ENCODE measurements at regions not wholly inside any gene's neighbourhood (a gene's known extent, or its start where the extent isn't known, plus 50 kb on each side); places are given as distances from the start of the nearest gene placed in this dataset.

DNA sequence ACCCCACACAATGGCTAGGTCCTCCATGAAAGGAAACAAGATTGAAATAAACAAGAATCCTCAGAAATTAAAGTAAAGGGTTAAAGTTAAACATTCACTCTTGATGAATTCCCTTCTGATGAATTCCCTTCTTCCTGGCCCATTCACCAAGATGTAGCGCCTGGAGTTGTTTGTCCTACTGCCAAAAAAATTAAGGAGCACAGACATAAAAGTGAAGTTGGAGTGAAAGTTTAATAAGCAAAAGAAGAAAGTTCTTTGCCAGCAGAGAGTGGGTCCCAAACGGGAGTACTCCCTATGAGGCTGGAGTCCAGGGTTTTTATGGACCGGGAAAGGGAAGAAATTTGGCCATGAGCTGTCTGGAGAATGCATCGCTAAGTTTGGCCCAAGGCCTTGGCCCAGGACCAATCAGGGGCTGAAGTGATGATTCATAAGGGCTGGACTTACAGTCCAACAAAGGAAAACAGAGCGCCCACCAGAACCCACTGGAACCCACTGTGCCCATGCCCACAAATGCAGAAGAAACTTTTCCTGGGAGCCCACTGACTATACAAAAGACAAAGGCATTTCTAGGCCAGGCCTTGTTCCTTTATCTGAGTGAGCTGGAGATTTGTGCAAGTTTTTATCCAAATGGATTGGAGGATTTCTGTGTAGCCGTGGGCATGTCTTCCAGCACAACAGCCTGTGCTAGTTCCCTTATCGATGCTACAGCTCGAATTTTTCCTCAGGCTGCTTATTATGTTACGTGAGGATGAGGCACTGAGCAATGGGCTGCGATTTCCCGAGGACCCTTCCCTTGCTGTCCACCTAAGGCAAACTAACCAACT is 1561.6 kb downstream of the OTOL1 start:
- H3K4me1 ChIP-seq: no peaks in the 10 kb centered on the region
- no peaks in the 10 kb centered on the region for H3K36me3 ChIP-seq
- H3K4me3 ChIP-seq: no peak overlapping the region
- DNase-seq (no peak), ATAC-seq (no peak)
- H3K9me3 ChIP-seq: no peaks in the 10 kb centered on the region
- no peaks in the 10 kb centered on the region for H3K27me3 ChIP-seq (ENCODE audit: low read depth)
- no peak for TF ChIP-seq CTCF (IDR thresholded peaks at IDR 0.05)
- intact Hi-C loops (cut with DNase I): no loop called here
- H3K27ac ChIP-seq: no peak overlapping the region

- TF ChIP-seq CTCF (IDR thresholded peaks at IDR 0.05): no peak
- ATAC-seq: peak; percentile 30 to 33
- Histone ChIP-seq H3K36me3 (no peaks in the 10 kb centered on the region), H3K27ac (no peak overlapping the region), H3K27me3 (ENCODE audit: low read depth) (no peaks in the 10 kb centered on the region), H3K9me3 (no peaks in the 10 kb centered on the region), H3K4me3 (no peak overlapping the region), H3K4me1 (no peaks in the 10 kb centered on the region)
- intact Hi-C loops (cut with DNase I): no loop called here
- DNase-seq: no peak
Measured at GRCh38 chr3:163071713-163072112, 1575.1 kb downstream of the OTOL1 start.
